HG02970 (cell line): ENCODE measurements at regions not wholly inside any gene's neighbourhood (a gene's known extent, or its start where the extent isn't known, plus 50 kb on each side); places are given as distances from the start of the nearest gene placed in this dataset.
A peak's percentile ranks its signal among the peaks of the same experiment; 100 is the strongest.

ENCODE experiments used
- ATAC-seq: cut with Tn5 transposase; IDR thresholded peaks from one replicate; pipeline ENCODE4 v1.9.1; 2021; ENCODE audit warnings: mild to moderate bottlenecking, moderate library complexity, moderate number of reproducible peaks; ENCODE audit not compliant: unreplicated experiment, low FRiP score

DNA sequence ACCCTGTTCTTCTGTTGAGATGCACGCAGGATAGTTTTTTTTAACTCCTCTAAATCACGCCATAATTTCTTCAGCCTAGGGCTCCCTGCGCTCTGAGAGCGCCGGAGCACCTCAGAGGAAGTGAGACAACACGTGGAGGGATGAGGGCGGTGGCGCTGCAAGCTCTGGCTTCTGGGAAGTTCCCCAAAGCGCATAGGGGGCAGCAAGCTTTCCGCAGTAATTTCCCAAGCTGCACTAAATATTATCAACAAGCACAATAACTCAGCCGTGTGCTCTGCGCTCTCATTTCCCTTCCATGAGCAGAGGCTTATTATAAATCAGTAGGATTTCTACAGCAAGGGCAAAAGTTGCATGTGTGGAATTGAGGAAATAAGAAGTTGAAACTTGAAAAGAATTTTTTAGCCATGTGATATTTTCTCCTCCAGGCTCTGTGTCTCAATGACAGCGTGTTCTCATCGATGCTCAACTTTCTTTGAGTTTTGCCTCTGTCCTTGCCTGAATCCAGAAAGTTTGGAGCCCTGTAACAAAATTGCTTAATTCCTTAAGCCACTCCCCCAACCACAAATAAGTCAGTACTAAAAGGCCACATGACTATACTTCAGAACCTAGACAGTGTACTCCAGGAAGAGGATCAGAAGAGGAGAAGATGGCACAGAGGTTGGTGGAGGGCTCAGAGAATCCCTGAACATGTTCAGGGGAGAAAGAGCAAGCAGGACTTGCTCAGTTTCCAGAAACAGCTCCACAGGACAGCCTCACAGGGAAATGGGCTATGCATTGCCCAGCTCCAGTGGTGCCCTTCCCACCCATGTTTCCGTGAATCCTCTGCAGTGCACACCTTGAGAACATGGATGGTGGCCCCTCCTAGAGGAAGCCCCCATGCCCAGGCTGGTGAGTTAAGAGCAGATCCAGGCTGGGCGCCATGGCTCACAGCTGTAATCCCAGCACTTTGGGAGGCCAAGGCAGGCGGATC is 221.5 kb upstream of the GHITM start:
- peak; percentile 55 for ATAC-seq

DNA sequence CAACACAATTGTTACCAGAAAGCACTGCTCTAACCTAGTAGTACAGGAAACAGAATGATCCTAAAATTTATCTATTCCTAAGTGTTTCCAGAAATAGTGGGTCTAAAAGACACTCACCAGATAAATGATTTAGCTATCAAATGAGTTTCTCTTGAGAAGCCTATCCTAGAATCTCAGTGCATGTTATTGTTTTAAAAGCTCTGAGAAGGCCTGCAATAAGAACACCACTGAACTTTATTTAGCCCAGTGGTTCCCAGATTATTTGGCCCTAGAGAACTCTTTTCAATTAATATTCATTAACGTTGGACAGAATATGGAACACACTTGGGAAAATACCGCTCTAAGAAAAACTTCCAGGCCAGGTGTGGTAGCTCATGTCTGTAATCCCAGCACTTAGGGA is 220.1 kb upstream of the GHITM start:
- no peak for ATAC-seq

DNA sequence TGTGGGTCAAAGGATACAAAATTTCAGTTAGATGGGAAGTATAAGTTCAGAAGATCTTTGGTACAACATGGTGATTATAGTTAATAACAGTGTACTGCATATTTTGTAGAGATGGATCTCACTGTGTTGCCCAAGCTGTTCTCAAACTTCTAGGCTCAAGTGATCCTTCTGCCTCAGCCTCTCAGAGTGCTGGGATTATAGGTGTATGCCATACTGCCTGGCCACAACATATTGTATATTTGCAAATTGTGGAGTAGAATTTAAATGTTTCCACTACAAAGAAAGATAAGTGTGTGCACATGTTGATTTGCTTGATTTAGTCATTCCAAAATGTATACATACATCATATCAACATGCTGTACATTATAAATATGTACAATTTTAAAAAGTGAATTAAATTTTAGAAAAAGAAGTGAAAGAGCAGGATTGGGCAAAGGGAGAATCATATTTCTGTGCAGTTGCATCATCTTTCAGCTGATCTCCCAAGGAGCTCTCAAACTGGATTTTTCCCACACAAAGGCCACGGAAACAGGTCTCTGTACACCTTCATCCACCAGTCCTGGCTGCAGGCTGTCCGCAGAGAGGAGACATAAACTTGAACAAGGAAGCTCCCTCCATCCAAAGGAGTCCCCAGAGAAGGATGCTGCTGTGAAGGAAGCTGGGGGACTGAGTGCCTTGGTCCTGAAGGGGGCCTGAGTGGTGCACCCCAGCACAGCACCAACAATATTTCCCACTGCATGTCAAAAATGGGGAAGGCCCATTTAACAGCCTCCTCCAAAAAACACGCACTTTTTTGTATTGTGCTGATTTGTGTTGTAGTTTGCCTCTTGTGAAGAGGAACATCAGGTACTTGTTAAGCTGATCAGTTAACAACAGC is 217.1 kb upstream of the GHITM start:
- ATAC-seq: no peak

DNA sequence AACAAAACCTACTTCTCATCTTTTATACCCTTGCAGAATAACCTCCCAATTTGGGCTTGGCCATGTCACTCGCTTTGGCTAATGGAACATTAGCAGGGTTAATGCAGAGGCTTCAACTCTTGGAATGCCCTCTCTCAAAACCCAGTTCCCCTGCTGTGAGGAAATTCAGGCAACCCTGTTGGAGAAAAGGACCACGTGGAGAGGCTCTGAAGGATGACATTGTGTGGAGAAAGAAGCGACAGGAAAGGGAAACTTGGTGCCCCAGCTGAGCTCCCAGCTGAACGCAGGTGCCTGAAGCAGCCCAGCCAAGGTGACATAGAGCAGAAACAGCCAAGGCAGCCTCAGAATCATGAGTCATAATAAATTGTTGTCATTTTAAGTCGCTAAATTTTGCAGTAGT is 214.2 kb upstream of the GHITM start:
- no peak for ATAC-seq

DNA sequence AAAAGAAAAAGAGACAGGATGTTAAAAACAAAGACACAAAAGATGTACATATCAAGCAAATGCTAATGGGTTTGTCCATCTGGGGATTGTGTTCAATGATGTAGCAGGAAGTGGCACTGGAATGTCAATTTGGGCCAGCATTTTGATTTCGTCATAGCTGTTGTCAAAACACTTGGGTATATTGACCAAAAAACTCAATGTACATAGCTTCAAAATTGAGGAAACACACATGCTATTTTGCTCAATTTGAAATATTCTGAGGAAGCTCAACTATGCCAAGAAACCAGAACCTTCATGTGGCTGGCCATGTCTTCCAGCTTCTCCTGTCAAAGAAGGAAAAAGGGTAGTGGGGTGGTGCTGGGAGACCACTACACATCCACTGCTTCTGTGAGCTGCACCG is 212.7 kb upstream of the GHITM start:
- no peak for ATAC-seq

DNA sequence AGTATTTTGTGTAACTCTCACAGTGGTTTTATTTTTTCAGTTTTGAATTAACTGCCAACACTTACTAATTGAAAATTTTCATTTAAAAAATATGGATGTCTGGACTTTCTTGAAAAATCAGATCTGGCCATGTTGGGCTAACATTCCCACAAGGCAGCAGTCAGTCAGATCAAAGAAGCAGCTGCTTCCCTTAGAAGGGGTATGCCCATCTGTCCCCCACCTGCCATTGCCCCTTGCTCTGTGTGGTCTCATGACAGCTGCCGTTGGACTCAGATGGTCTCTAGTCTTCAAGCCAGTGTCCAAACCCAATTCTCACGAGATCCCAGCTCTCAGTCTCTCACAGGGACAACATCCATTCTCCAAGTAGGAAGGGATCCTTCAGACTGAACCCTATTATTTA is 212.1 kb upstream of the GHITM start:
- ATAC-seq: no peak

DNA sequence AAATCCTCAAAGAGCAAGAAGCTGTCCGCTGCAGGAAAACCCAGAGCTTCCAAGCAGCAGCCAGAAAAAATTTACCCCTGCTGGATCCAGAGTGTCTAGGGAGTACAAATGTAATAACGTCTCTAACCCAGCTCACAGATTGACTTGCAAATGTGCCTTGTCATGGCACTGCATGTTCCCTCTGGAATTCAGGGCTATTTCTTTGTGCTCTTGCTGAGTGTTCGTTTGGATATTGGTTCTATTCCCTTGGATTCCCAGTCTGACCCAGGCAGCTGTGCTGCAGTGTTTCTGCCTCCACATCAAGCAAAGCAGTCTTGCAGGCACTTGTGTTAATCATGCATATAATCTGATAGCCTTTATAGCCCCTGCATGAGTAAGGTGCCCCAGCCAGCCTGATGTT is 209.9 kb upstream of the GHITM start:
- ATAC-seq: no peak

DNA sequence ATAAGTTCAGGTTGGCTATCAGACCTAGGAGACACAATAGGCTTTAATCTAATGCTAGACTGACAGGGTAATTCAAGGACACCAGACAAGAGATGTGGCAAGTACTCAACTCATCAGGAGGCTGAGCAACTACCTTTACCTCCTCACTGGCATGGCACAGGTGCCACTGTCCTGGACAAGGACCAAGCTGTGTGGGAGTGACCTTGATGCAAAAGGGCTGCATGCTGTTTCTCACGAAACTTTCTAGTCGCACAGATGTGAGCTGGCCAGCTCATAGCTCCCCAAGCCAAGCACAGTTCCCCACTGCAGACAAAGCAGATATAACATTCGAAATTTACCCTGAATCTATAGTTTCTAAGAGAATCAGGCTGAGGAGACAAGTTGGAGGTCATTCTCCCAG is 207.6 kb upstream of the GHITM start:
- no peak for ATAC-seq

DNA sequence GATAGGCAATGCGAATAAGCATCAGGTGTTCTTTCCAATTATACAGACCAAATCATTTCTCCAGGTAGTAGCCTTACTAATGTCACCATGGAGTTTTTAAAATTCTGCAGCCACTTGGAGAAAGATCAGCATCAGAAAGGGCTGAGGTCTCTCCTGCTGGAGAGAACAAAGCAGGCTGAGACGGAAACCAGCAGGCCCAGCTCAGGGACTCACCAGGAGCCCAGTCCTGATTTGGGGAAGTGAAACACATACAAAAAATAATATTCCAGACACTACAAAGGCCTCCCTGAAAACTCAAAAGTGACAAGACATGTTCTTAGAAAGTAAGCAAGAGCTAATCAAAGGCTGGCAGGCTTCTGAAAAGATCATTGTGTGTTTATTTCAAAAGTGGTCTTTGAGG is 207.1 kb upstream of the GHITM start:
- no peak for ATAC-seq

DNA sequence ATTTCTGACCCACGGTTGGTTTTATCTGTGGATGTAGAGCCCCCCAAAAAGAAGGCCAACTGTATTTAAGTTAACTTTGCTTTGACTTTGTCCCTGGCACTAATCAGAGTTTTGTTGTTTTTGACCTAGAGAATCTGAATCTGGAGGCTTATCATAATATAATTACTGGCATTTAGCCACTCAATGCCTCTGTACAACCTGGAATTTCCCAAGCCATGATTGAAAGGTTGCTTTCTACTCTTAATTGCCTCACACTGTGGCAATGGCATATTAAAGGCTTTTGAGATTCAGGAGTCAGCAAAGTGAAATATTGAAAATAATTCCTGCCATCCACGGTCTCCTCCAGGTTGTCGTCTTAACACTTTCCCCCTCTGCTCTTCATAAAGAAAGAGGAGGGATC is 205.2 kb upstream of the GHITM start:
- ATAC-seq: no peak

DNA sequence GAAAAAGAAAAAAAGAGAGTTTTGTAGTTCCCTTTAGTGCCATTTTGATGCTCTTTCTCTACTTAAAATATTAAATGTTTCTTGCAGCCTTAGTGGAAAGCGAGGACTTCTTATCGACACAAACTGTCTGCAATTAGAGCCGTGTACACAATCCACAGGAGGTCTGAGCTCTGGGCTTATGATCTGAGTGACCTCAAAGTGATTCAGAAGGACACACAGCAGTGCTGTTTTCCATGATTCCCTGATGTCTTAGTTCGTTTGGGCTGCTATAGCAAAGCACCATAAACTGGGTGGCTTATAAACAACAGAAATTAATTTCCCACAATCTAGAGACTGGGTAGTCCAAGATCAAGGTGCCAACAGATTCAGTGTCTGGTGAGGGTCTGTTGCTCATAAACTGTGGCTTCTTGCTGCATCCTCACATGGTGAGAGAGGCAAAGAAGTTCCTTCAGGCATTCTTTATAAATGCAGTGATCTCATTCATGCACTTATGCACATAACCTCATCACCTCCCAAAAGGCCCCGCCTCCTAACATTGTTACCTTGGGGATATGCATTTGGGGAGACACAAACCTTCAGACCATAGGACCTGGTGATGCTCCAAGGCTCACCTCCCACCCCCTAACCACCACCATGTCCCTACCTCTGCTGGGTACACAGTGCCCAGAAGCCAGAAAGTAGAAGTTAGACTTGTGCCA is 204.5 kb upstream of the GHITM start:
- ATAC-seq: no peak

DNA sequence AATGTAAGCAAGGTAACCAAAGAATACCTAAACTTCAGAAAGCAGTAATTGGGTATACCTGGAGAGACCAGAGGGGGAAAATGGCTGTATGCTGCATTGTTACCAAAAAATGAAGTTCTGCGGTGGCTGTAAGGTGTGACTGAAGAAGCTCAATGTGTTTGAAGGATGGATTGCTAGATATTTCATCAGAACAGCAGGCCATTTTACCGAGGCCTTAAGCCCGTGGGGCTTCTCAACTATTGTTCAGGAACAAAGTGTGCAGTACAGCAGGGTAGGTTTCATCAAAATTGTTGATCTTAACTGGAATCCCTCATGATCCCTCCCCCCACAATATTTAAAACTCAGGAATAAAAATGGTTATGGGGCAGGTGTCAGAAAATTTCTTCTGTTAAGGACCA is 204.0 kb upstream of the GHITM start:
- ATAC-seq: no peak

DNA sequence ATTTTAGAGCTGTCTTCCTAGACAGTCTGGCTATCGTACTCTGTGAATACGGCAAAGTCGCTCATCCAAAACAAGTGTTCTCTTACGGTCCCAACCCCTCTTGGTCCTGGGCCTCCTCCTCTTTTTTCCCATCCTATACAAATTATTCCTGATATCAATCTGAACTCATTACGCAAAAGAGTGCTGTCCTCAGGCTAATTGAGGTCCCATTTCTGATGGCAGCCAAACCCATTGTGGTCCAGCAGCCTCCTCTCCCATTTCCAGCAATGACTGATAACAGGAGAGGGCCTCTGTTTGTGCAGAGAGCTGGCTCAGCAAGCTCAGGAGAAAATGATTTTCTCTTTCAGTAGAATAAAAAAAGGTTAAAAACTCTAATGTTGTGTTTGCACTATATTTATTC is 203.4 kb upstream of the GHITM start:
- no peak for ATAC-seq

DNA sequence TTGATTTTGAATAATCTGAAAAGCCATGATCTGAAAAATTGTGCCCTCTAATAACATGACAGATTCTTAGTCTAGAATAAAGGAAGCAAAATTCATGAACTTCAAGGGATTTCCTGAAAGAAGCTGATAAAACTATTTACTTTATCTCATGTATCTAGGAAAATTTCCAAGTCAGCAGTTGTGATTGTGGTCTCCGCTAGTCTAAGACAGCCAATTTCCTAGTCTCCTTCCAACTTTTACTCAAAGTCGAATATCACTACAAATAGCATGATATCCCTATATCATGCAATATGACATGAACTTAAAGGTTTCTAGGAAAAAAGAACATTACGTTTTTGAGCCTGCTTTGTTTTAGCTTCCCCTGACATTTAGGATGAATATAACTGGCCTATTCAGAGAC is 202.1 kb upstream of the GHITM start:
- no peak for ATAC-seq

DNA sequence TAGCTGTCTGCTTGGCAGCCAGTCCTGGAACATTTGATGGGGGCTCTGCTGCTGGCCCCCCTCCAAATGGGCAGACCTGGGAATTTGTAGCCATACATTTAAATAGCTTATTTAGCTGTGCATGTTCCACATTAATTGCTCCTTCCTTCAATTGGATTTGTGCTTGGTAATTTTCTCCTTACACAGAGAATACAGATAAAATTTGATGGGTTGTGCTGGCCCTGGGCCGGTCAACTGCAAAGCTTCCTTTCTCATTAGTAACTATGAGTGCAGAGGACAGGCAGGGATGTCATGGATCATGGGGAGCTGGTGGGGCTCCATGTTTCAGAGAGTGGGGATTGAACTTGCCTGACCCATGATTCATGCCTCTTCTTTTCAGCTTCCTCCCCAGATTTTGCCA is 201.5 kb upstream of the GHITM start:
- ATAC-seq: no peak

DNA sequence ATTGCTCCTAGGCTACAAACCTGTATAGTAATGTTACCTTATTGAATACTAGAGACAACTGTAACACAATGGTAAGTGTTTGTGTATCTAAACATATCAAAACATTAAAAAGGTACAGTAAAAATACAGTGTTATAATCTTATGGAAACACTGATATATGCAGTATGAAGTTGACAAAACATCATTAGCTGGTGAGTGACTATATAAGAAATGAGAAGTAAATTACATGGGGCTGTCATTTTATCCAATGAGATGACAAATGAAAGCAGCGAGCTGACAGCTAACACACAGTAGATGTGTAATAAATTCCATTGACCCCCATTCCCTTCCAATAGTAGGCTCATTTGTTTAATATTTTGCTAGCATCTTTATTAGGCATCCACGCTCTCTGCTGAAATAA is 198.1 kb upstream of the GHITM start:
- no peak for ATAC-seq

DNA sequence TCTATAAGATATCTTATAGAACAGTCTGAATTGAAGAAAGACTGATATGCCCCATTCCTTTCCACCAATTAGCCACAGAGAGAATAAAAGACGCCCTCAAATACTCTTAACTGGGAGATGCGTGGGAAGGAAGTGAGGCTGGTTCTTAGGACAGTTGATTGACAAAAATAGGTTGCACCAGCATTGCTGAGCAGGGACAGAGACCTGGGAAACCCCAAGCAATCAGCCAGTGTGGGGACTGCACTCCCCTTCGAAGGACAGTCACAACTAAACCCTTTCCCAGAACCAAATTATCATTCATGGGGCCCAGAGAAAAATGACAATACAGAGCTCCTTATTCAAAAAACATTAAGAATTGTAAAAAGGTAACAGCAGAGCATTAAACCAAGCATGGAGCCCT is 196.9 kb upstream of the GHITM start:
- no peak for ATAC-seq

DNA sequence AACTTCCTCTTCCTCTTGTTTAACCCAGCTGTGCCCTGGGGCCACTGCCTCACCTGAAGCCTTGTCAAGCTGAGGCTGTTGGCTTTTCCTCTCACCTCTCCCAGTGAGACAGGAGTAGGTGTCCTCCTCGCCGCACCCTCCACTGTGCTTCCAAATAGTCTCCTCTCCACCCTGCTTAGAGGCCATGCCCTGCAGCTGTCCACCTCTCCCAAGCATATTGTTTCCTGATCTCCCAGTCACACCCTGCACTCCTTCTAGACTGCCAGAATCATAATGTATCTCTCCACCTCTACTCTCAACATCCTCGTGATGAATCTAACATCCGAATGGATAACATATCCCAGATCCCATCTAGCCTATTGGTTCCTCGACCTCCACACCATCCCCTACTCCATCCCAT is 196.3 kb upstream of the GHITM start:
- no peak for ATAC-seq

DNA sequence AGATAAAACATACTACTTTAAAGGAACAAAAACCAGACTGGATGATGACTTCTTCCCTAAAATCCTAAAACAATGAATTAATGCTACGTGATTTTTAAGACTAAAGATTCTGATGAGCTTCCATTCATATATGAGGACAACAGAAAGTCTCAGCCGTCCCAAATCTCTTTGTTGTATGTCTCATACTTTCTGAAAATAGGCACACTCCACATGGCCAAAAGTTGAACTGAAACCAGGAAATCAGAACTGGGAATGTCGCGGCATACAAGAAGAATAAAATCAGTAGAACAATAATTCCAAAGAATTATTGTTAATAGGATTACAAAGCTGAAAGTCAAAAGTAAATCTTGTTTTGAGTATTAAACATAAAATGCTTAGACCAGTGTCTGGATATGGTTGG is 195.4 kb upstream of the GHITM start:
- ATAC-seq: no peak

DNA sequence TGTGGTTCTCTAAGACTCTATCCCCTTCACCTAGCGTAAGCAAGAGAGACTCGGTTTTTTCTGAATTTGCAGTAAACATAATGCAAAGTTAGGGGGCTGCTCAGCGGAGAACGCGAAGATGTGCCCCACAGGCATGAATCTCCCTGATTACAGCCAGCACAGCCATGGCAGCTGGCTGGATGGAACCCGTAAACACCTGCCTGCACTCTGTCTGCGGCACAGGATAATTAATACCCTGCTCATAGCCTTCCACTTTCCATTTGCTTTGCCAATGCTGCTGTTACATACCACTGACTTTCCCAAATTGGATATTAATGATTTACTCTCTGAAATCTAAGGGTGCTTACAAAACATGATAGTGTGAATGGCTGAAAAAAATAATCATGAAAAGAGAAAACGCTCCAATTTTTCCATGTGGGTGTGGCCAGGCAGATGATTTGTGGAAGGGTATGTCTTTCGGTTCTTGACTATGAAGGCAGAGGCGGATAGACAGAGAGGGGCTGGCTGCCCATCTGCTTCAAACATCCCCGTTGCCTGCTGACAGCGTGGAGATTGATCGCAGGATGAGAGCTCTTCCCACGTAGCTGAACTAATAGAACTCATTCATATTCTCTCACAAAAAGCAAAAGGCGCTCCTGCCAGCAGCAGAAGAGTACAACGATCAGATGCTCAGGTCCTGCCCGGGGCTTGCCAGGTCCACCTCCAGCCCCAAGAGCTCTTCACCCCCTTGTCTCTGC is 193.2 kb upstream of the GHITM start:
- ATAC-seq: no peak
